Tibial artery (tissue), 4 donors: ENCODE measurements at regions not wholly inside any gene's neighbourhood (a gene's known extent, or its start where the extent isn't known, plus 50 kb on each side); places are given as distances from the start of the nearest gene placed in this dataset.

Source experiments
- DNase-seq, 2 donors: peaks; one replicate each; pipeline ENCODE4 v3.0.0-alpha.2; 2019
- H3K27ac ChIP-seq, 2 donors: fragments of 200-600 bp; sonication (generic) in 1 of 2; 1 replicate in 1 of 2; 2 replicates in 1 of 2; pipeline ENCODE4 v1.5.1; 2018 to 2019; ENCODE audit warnings: mild to moderate bottlenecking in 1 of 2
- H3K27me3 ChIP-seq, 2 donors: fragments of 200-600 bp; sonication (generic) in 1 of 2; one replicate each; pipeline versions ENCODE4 v1.5.1 to v1.6.0; 2016 to 2019
- H3K36me3 ChIP-seq, 3 donors: fragments of 200-600 bp; sonication (generic) in 2 of 3; one replicate each; pipeline ENCODE4 v1.5.1; 2016 to 2019; ENCODE audit warnings: mild to moderate bottlenecking in 2 of 3
- H3K4me1 ChIP-seq, 4 donors: fragments of 200-600 bp; sonication (generic) in 2 of 4; 1 replicate in 3 of 4; 2 replicates in 1 of 4; pipeline ENCODE4 v1.5.1; 2016 to 2019
- H3K4me3 ChIP-seq, 2 donors: fragments of 200-600 bp; sonication (generic) in 1 of 2; 1 replicate in 1 of 2; 2 replicates in 1 of 2; pipeline ENCODE4 v1.5.1; 2018 to 2019; ENCODE audit warnings: mild to moderate bottlenecking in 2 of 2
- H3K9me3 ChIP-seq, 3 donors: fragments of 200-600 bp; sonication (generic) in 1 of 3; one replicate each; pipeline ENCODE4 v1.5.1; 2016 to 2019
- intact Hi-C: fragments of 100-400 bp; cut with DNase I; formaldehyde crosslinking; loops from one replicate; pipeline ENCODE4 v1.15.0; 2023; ENCODE audit warnings: low total_unique reads
- TF ChIP-seq, protein P1 (sequence below), 2 experiments: fragments of 200-600 bp in 1 of 2; fragments of 450-650 bp in 1 of 2; IDR thresholded peaks; one replicate each; pipeline ENCODE4 v1.5.1; 2017 to 2019; ENCODE audit warnings: antibody characterized with exemption in 2 of 2, mild to moderate bottlenecking in 1 of 2, moderate library complexity in 1 of 2

DNA sequence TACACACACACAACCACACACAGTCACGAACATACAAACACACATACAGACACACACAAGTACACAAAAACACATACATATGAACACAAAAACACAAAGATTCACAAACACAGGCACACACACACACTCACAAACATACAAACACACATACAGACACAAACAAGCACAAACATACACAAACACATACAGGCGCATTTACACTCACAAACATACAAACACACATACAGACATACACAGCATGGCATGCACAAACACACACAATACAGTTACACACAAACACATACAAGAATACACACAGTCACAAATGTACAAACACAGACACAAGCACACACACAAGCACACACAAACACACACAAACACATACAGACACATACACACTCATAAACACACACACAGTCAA lies 247.9 kb downstream of the TENT4A start:
- TF ChIP-seq, protein P1, sequence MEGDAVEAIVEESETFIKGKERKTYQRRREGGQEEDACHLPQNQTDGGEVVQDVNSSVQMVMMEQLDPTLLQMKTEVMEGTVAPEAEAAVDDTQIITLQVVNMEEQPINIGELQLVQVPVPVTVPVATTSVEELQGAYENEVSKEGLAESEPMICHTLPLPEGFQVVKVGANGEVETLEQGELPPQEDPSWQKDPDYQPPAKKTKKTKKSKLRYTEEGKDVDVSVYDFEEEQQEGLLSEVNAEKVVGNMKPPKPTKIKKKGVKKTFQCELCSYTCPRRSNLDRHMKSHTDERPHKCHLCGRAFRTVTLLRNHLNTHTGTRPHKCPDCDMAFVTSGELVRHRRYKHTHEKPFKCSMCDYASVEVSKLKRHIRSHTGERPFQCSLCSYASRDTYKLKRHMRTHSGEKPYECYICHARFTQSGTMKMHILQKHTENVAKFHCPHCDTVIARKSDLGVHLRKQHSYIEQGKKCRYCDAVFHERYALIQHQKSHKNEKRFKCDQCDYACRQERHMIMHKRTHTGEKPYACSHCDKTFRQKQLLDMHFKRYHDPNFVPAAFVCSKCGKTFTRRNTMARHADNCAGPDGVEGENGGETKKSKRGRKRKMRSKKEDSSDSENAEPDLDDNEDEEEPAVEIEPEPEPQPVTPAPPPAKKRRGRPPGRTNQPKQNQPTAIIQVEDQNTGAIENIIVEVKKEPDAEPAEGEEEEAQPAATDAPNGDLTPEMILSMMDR (IDR thresholded peaks at IDR 0.05), result no peak
- intact Hi-C loops, result no loop called here
- H3K4me1 ChIP-seq, result no peaks in the 10 kb centered on the region
- no peak overlapping the region for H3K4me3 ChIP-seq
- no peaks in the 10 kb centered on the region for H3K9me3 ChIP-seq
- DNase-seq, result no peak
- no peaks in the 10 kb centered on the region for H3K36me3 ChIP-seq
- no peak overlapping the region for H3K27ac ChIP-seq
- H3K27me3 ChIP-seq, result no peaks in the 10 kb centered on the region

DNA sequence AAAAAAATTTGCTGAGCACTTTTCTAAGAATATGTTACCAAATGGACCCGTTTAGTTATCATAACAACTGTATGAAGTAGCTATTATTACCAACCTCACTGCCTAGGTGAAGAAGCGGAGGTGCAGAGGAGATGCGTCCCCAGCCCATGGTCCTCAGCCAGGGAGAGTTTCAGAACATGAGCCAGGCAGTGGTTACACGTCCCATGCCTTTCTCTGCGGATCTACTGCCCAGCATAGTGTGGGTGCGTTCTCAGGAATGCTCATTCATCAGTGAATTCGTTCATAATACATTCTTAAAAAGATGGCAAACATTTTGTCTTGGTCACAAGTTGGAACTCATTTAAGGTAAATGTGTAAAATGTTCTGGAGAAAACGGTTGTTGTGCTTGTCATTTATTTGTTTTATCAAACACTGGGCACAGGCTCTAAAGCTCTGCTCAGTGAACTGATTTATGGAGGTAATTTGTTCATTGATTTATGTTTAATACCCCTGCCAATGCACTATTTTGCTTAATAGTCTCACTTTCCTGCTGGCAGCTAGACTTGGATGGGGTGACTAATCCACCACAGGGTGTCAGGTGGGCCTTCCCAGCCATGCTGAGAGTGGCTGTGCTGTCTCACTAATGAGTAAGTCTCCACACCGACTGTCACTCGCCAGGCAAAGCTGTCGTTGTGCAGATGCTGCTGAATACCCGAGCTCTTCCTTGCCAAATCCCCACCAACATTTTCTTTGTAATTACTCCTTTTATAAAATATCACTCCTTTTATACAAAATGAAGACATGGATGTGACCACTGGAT lies 248.8 kb downstream of the TENT4A start:
- intact Hi-C loops, result no loop called here

DNA sequence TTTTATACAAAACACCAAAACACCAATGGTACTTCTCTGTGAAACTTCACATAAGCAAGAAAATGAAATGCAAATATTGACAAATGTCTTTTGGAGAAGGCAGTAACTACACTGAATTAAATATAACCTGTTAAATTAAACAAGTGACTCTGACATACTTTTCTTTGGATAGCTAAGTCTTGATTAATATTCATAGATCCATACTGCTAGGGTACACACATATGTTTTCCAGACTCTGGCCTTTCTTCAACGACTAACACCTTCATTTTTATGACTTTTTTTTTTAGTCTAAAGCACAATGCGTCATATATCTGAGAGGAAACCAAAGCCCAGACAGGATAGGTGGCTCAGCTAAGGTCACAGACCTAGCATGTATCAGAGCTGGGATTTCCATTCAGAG lies 263.7 kb downstream of the TENT4A start:
- no peaks in the 10 kb centered on the region for H3K9me3 ChIP-seq
- TF ChIP-seq, protein P1 (IDR thresholded peaks at IDR 0.05), result no peak
- no peaks in the 10 kb centered on the region for H3K27me3 ChIP-seq

More for the DNA sequence above, 248.8 kb downstream of the TENT4A start:
- Histone ChIP-seq H3K27ac (no peak overlapping the region), H3K4me3 (no peak overlapping the region), H3K4me1 (no peaks in the 10 kb centered on the region), H3K36me3 (no peaks in the 10 kb centered on the region), H3K9me3 (no peaks in the 10 kb centered on the region), H3K27me3 (no peaks in the 10 kb centered on the region)
- TF ChIP-seq, protein P1 (IDR thresholded peaks at IDR 0.05), result no peak
- no peak for DNase-seq

DNA sequence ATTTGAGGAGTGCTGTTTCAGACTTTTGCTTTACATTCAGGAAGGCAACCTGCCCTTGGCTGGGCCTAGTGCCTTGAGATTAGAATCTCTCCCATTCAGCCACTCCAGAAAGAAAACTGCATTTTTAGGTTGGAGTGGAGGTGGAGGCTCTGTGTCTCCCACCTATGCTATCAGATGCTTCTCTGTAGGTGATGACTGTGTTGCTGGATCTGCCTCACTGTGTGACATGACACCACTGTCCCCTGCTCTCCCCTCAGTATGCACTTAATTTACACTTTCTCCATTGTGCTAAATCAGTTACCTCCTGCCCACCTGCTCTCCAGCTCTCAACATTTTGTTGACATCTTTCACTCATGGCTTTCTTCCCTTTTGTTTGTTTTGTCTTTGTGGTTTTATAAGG lies 265.8 kb downstream of the TENT4A start:
- Histone ChIP-seq H3K27ac (no peak overlapping the region), H3K4me1 (no peaks in the 10 kb centered on the region), H3K36me3 (no peaks in the 10 kb centered on the region), H3K4me3 (no peak overlapping the region), H3K9me3 (no peaks in the 10 kb centered on the region), H3K27me3 (no peaks in the 10 kb centered on the region)
- DNase-seq, result no peak
- intact Hi-C loops, result no loop called here
- TF ChIP-seq, protein P1 (IDR thresholded peaks at IDR 0.05), result no peak

More for the DNA sequence above, 263.7 kb downstream of the TENT4A start:
- intact Hi-C loops, result no loop called here
- DNase-seq, result no peak
- Histone ChIP-seq H3K27ac (no peak overlapping the region), H3K4me3 (no peak overlapping the region), H3K36me3 (no peaks in the 10 kb centered on the region), H3K4me1 (no peaks in the 10 kb centered on the region)

- DNase-seq, result no peak
- Histone ChIP-seq H3K27ac (no peak overlapping the region), H3K9me3 (no peaks in the 10 kb centered on the region), H3K36me3 (no peaks in the 10 kb centered on the region), H3K4me1 (no peaks in the 10 kb centered on the region), H3K4me3 (no peak overlapping the region), H3K27me3 (no peaks in the 10 kb centered on the region)
- TF ChIP-seq, protein P1 (IDR thresholded peaks at IDR 0.05), result no peak
- intact Hi-C loops, result no loop called here
Observed at GRCh38 chr5:6989230-6989629, 276.0 kb downstream of the TENT4A start.
